Hepatocyte (in vitro differentiated cells): ENCODE measurements at regions not wholly inside any gene's neighbourhood (a gene's known extent, or its start where the extent isn't known, plus 50 kb on each side); places are given as distances from the start of the nearest gene placed in this dataset.

Experiments
- EZH2 ChIP-seq: fragments of 200-600 bp; sonication (generic); IDR thresholded peaks from 2 replicates; pipeline ENCODE4 v1.6.1; 2016; ENCODE audit warnings: antibody characterized with exemption, mild to moderate bottlenecking, borderline replicate concordance
- TF ChIP-seq, protein P1 (sequence below): fragments of 200-600 bp; sonication (generic); IDR thresholded peaks from 2 replicates; pipeline ENCODE4 v1.5.1; 2016; ENCODE audit warnings: antibody characterized with exemption, mild to moderate bottlenecking; ENCODE audit not compliant: poor library complexity

GRCh38 chr11:134958336-134958640 is 546.2 kb upstream of the B3GAT1 start:
- TF ChIP-seq, protein P1, sequence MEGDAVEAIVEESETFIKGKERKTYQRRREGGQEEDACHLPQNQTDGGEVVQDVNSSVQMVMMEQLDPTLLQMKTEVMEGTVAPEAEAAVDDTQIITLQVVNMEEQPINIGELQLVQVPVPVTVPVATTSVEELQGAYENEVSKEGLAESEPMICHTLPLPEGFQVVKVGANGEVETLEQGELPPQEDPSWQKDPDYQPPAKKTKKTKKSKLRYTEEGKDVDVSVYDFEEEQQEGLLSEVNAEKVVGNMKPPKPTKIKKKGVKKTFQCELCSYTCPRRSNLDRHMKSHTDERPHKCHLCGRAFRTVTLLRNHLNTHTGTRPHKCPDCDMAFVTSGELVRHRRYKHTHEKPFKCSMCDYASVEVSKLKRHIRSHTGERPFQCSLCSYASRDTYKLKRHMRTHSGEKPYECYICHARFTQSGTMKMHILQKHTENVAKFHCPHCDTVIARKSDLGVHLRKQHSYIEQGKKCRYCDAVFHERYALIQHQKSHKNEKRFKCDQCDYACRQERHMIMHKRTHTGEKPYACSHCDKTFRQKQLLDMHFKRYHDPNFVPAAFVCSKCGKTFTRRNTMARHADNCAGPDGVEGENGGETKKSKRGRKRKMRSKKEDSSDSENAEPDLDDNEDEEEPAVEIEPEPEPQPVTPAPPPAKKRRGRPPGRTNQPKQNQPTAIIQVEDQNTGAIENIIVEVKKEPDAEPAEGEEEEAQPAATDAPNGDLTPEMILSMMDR, result no peak
- no peak for TF ChIP-seq EZH2
